GM19023 (cell line): ENCODE measurements at regions not wholly inside any gene's neighbourhood (a gene's known extent, or its start where the extent isn't known, plus 50 kb on each side); places are given as distances from the start of the nearest gene placed in this dataset.
A peak's percentile ranks its signal among the peaks of the same experiment; 100 is the strongest.

ENCODE experiments used
- ATAC-seq: cut with Tn5 transposase; IDR thresholded peaks from one replicate; pipeline ENCODE4 v1.9.1; 2021; ENCODE audit warnings: mild to moderate bottlenecking, moderate library complexity; ENCODE audit not compliant: unreplicated experiment

DNA sequence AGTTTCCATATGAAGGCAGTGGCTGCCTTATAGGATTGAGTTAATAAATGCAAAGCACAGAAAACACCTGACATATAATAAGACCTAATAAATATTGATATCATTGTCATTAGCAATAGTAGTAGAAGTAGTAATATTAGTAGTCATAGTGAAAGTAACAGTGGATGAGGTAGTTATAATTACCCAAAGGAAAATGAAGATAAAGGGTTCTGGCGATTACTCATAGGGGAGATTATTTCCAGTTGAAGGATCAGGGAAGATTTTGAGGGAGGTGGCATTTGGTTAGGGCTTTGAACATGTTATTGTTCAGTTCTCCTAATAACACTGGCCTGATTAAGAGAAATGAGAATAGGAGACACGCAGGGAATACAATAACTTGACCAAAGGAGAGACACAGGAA is 131.9 kb upstream of the GPRIN3 start:
- no peak for ATAC-seq

GRCh38 chr4:89438102-89438831 is 130.7 kb upstream of the GPRIN3 start:
- ATAC-seq = peak; percentile 78

DNA sequence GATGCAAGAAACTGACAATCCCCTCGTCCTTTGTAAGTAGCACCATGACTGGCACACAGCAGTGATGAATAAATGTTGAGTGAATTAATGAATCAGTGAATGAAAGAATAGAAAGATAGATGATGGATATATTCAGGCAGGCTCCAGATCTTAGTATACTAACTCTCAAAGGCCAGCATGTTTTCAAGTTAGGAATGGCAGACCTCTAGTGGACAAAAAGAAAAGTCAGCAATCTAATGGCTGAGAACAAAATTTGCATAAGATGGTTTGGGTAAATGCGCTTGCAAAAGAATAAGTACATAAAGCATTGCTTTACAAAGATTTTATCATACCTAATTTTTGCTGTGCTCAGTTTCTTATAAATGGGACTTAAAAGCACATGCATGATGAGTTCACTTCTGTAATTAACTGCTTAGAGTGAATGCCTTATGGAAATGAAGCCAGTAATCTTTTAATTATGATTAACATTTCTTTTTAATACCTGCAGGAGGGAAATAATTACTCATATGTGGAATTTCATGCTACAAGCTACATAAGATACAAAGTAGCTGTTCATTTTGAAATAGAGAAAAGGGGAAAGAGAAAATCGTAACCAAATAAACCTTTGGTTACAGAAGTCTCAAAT is 126.9 kb upstream of the GPRIN3 start:
- ATAC-seq = peak; percentile 65

- ATAC-seq = no peak
These were observed 120.2 kb upstream of the GPRIN3 start for GRCh38 chr4:89427782-89428181.

DNA sequence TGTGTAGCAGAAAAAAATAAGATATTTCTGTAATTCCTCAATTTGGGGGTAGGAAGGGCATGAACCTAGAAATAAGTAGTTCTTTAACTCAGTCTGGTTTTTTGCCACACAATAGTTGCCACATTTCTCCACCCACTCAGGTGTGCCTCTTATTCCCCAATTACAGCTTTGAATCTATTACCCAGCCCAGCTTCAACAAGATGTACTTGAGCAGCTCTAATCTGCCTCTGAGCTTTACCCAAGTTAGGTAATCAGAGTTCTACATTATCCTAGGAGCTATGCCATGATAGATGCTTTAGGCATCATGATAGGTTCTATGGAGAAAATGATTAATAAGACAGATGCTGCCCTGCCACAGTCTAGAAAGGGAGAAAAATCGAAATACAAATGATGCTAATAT is 117.4 kb upstream of the GPRIN3 start:
- no peak for ATAC-seq

GRCh38 chr4:89422441-89422990 is 114.9 kb upstream of the GPRIN3 start:
- no peak for ATAC-seq

- ATAC-seq = no peak
These were observed 112.9 kb upstream of the GPRIN3 start for GRCh38 chr4:89420507-89420906.

- ATAC-seq = no peak
These were observed 111.6 kb upstream of the GPRIN3 start for GRCh38 chr4:89419111-89419695.

DNA sequence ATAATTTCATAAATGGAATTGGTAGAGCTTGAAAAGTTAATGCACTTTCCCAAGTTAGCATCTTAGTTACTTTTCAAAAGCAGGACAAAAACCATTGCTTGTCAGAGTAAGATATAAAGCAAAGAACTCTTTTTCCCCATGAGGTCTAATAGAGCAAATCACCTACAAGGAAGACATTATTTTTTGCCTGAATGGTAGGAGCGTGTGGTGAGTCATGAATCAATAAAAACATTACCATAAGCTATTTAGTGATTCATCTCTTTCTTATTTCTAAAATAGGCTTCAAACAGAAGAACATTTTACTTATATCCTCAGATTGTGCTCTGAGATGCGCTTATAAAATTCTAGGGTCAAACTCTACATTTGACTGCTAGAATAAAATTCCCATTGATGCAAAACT is 109.4 kb upstream of the GPRIN3 start:
- no peak for ATAC-seq

DNA sequence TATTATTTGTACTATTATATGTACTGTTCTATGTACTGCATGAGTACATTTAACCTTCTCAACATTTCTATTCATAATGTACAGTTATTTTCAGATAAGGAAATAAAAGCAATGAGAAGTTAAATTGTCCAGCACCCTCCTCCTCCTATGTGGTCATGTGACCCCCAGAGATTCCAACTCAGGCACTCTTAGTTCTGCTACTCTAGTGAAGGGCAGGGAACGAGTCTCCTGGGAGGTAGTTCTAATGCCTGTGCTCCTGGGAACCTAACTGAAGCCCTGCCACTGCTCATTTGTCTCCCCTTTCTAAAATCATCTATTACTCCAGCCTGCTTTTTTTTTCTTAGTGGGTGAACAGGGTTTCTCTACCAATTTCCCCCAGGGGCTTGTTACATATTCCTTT is 105.9 kb upstream of the GPRIN3 start:
- ATAC-seq = no peak

- no peak for ATAC-seq
These were observed 104.1 kb upstream of the GPRIN3 start for GRCh38 chr4:89411539-89412309.

GRCh38 chr4:89410687-89411086 is 103.1 kb upstream of the GPRIN3 start:
- ATAC-seq = no peak

- ATAC-seq = no peak
These were observed 96.9 kb upstream of the GPRIN3 start for GRCh38 chr4:89404530-89404929.

DNA sequence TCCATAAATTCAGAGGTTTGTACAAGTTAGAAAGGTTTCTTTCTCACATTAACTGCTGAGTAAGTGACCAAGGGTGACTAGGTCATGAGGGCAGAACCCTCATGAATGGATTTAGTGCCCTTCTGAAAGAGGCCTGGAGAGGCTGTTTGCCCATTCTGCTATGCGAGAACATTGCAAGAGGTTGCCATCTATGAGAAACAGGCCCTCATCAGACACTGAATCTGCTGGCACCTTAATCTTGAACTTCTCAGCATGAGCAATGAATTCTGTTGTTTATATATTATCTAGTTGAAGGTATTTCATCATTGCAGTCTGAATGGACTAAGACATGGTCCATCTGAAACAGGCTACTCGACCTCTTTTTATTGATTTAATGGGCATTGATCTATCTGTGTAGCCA is 96.2 kb upstream of the GPRIN3 start:
- ATAC-seq = no peak

- ATAC-seq = no peak
These were observed 92.9 kb upstream of the GPRIN3 start for GRCh38 chr4:89400287-89401035.

DNA sequence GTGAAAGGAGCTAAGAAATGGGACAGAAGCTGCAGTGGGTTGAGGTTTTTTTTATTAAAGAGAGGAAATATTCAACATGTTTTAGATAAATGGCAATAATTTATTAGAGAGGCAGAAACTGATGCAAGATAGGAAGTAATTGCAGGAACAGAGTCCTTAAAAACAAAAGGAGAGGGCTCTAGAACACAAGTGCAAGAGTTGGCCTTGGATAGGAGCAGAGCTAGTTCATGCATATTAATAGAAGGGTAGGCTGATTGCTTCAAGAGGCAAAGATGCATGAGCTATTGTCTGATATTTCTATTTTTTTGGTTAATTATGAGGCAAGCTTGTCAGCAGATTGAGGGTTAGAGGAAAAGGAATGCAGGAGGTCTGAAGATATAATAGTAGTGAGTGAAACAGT is 91.0 kb upstream of the GPRIN3 start:
- ATAC-seq = no peak

DNA sequence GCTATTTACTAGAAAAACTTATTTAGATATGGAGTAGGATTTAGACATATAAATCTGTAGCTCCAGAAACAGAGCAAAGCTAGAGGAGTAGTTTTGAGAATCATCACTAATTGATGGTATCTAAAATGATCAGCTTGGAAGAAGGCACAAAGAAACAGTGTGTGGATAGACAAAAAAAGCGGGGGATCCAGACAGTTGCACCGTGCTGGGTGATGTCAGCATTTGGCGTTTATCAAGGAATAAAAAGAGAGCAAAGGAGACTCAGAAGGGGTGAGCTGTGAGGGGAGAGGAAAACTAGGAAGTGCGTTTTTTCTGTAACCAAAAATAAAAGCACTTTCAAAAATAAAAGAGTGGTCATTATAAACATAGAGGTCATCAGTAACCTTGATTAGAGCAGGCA is 90.5 kb upstream of the GPRIN3 start:
- no peak for ATAC-seq

- ATAC-seq = no peak
These were observed 89.8 kb upstream of the GPRIN3 start for GRCh38 chr4:89397441-89397840.

DNA sequence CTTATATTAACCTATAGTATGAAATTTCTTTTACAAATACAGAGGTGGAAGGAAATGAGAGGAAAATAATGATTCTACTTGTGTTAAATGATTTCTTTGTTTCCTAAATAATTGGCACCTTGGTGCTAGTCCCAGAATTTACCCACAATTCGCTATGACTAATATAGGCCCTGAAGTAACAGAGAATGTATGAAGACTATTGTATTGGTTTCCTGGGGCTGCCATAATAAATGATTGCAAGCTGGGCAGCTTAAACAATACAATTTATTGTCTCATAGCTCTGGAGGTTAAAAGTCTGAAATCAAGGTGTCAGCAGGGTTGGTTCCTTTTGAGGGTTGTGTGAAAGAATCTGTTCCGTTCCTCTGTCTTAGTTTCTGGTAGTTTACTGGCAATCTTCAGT is 74.8 kb upstream of the GPRIN3 start:
- no peak for ATAC-seq

DNA sequence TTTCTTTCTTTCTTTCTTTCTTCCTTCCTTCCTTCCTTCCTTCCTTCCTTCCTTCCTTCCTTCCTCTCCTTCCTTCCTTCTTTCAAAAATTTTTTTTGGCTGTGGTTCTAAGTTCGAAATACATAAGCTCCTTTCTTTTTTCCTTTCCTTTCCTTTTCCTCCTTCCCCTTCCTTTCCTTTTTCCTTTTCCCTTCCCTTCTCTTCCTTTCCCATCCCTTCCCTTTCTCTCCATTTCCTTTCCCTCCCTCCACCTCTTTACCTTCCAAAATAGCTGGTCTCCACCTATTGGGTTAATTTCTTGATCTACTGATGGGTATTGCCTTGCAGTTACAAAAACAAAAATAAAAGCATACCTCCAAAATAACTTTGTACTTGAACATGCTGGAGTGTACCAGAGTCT is 73.4 kb upstream of the GPRIN3 start:
- no peak for ATAC-seq
